GM18861 (cell line): ENCODE measurements at regions not wholly inside any gene's neighbourhood (a gene's known extent, or its start where the extent isn't known, plus 50 kb on each side); places are given as distances from the start of the nearest gene placed in this dataset.
"Not testable (repeated sequence)": the region's sequence is repeated elsewhere in the genome, so short reads cannot be mapped to it uniquely, and the experiment has no call there.

ENCODE experiments used
- ATAC-seq: cut with Tn5 transposase; IDR thresholded peaks from one replicate; pipeline ENCODE4 v1.9.1; 2021; ENCODE audit not compliant: unreplicated experiment

DNA sequence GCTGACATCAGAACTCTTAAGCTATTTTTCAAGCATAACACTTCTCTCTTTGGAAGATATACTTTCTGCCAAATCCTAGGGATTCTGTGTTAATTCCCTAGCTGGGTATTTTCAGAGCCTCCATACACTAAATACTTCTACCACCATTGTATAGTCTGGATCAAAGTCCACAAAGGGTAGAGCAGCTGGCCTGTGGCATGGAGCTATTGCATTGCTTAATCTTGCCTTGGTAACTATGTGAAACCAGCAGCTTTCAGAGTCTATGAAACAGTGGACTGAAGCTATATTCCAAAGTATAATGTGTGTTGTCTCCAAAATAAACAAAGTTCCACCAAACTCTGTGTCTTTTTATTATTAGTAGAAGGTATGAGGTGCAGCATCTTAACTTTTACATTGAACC is 296.9 kb upstream of the CDH19 start:
- ATAC-seq: no peak

DNA sequence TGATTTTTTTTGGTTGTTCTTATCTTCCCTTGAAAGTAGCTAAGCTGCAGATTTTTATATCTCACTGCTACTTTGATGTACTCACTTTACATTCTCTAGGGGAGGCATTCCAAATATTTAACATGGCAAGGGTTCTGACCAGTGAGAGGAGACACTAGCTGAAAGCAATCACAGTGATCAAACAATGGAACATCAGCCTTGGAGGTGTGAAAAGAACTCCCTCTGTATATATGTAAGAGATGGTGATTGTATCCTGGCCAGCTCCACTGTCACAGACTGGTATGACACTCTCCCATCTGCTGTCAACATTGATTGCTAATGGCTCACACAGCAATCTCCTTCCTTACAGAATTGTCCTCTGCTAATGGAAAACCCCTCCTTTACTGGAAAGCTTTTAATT is 291.7 kb upstream of the CDH19 start:
- no peak for ATAC-seq

DNA sequence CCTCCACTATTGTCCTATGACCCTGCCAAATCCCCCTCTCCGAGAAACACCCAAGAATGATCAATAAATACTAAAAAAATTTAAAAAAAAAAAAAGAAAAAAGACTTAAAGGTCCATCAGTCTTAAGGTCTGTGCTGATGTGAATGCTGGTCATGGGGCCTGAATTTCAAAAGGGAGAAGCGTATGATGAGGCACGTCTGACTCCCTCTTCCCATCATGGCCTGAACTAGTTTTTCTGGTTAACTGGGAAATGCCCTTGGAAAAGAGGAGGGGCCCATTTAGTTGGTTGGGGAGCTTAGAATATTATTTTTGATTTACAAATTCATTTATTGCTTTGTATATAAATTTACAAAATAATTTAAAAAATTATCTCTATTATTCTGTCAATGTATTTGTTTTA is 291.0 kb upstream of the CDH19 start:
- no peak for ATAC-seq

- not testable (repeated sequence) for ATAC-seq
These were observed 288.5 kb upstream of the CDH19 start for GRCh38 chr18:66892388-66892787.

- ATAC-seq: no peak
These were observed 271.1 kb upstream of the CDH19 start for GRCh38 chr18:66874812-66875474.

DNA sequence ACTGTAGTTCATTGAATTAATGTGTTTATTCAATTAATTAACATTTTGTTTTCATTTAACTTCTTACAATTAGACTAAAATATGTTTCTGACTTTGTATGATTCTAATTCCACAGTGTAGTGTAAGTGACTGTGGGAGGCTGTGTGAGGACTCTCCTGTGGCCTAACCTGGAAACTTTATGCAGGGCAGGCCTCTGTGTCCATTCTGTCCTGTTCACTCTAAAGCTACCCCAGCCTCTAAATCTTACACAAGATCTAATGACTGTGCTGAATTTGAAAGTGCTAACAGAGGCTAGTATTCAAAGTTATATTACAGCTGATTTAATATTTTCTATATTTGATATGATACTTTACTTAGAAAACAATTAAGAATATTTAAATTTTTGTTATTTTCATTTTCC is 270.5 kb upstream of the CDH19 start:
- ATAC-seq: no peak

DNA sequence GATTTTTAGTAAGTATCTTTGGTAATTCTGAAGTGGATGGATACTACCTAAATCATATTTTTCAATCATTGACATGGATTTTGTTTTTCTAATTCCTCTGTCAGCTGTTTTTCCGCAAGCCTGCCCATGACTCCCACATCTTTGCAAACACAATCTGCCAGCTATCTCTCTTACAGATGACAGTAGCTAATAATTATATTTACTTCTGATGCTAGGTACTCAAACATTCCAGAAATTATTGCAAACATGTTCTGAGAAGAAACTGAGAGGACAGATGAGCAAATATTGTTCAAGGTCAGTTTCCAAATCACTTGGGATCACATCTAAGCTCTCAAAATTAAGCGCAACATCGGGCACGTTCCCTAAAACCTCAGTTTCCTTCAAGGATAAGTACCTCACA is 270.0 kb upstream of the CDH19 start:
- no peak for ATAC-seq

DNA sequence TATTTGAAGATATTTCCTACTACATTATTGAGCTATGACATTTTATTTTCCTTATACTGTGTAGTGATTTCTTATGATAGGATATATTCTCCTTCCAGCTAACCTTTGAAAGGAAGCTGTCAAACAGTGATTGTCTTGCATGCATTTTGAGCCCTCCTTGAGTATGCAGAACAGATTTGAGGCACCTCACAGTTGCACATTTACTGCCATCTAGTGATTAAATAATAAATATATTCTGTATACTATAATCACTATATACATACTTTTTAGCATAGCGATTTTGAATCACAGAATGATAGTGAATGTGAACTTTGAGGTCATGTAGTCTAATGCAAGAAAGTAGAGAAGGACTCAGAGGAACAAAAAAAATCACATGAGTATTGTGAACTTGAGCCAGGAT is 268.4 kb upstream of the CDH19 start:
- no peak for ATAC-seq

- no peak for ATAC-seq
These were observed 263.8 kb upstream of the CDH19 start for GRCh38 chr18:66867653-66868052.

DNA sequence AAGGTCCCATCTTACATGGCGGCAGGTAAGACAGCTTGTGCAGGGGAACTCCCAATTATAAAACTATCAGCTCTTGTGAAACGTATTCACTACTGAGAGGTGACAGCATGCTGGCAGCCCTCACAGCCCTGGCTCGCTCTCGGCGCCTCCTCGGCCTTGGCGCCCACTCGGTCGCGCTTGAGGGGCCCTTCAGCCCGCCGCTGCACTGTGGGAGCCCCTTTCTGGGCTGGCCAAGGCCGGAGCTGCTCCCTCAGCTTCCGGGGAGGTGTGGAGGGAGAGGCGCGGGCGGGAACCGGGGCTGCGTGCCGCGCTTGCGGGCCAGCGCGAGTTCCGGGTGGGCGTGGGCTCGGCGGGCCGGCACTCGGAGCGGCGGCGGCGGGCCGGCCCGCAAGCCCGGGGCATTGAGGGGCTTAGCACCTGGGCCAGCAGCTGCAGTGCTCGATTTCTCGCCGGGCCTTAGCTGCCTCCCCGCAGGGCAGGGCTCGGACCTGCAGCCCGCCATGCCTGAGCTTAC is 262.6 kb upstream of the CDH19 start:
- not testable (repeated sequence) for ATAC-seq

DNA sequence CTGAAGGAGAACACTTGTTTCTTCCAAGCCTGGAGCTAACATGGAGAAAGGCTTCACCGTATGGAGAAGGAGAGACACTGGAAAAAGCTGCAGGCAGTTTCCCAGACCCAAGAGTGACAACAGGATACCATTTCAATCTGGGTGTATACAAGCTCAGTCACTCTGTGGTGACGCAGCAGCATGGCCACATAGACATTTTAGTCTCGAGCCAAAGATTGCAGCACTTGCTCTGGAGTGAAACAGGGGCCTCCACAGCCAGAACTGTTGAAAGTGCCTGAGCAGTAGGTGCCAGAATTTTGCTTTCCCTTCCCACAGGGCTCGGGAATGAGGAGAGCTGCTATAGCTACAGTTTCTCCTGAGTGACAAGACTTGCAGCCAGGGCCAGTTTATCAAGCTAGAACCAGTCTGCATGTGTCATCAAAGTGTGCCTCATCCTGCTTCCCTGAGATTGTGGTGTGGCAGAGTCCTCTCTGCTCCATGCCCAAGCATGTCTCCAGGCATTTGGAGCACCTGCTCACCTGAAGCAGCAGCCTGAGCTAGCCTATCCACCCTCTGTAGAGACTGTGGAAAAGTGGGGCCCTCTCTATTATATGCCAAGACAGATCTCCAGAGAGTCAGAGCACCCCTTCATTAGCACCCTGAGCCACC is 234.6 kb upstream of the CDH19 start:
- no peak for ATAC-seq

DNA sequence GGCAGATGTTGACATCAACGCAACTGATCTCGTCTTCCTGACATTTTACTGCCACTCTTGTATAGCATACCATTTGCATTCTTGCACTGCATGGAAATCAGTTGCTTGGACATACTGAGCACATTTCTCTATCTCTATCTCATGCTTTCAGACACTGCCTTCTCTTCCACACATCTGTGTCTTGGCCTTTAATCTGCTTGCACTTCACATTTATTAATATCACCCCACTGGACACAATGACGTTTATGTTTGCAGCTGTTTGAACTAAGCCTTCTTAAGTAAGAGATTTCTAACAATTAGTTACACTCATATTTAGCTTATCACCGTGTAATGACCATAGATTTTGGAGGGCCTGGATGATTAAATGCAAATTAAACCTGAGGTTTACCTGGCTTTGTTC is 229.8 kb upstream of the CDH19 start:
- no peak for ATAC-seq

DNA sequence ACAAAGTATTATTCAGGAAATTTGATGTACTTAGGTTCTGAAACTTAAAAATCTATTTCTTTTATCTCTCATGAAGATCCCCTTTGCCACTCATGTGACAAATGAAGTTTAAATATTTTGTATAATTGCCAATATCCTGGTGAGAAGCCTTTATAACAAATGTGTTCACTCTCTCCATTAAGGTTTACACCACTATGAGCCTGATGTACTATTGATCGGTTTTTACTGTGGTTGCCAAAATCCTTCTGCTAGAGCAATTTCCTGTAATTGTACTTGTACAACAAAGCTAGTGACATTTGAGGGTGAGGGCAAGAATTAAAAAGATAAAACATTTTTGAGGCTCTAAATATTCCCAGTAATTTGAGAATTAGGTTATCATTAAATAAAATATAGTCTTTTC is 222.3 kb upstream of the CDH19 start:
- no peak for ATAC-seq

- no peak for ATAC-seq
These were observed 221.5 kb upstream of the CDH19 start for GRCh38 chr18:66825347-66825746.

- no peak for ATAC-seq
These were observed 215.3 kb upstream of the CDH19 start for GRCh38 chr18:66819235-66819634.

- ATAC-seq: no peak
These were observed 209.2 kb upstream of the CDH19 start for GRCh38 chr18:66813138-66813537.

DNA sequence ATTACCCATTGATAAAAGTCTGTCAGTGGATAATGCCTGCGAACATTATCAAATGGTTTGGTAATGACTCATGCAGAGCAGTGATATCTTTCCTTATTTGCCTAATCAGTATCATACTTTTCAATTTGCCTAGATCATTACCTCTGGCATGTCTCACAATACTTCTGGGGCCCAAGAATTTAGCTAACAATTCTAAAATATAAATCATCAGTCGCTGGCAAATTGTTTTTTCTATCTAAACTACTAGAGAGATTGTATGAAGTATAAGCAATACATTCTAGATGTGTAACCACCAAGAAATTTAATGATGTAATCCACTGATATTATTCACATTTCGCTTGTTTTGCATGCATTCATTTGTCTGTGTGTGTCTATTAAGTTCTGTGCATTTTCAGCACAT is 191.2 kb upstream of the CDH19 start:
- ATAC-seq: no peak

GRCh38 chr18:66792466-66792865 is 188.6 kb upstream of the CDH19 start:
- ATAC-seq: no peak

DNA sequence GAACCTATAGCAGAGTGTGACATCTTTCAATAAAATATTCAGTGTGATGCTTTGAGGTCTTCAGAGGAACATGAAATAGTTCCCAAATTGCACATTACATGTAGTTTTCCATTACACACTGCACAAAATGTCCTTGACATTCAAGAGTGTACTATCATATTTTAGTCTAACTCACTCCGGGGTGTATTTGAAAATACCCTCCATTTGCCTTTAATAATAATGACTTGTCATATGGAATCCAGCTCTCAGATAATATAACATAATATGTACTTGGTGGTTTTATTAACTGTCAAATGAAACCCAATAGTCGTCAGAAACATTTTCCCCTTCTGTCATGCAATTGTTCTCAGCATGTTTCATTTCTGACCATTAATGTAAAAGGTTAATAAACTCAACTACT is 176.7 kb upstream of the CDH19 start:
- ATAC-seq: no peak

GRCh38 chr18:66778048-66778447 is 174.2 kb upstream of the CDH19 start:
- ATAC-seq: no peak

GRCh38 chr18:66769375-66769774 is 165.5 kb upstream of the CDH19 start:
- no peak for ATAC-seq

GRCh38 chr18:66764230-66764629 is 160.3 kb upstream of the CDH19 start:
- ATAC-seq: no peak

GRCh38 chr18:66761166-66761565 is 157.3 kb upstream of the CDH19 start:
- ATAC-seq: no peak
